GM23338 (cell line): ENCODE measurements at regions not wholly inside any gene's neighbourhood (a gene's known extent, or its start where the extent isn't known, plus 50 kb on each side); places are given as distances from the start of the nearest gene placed in this dataset.

Experiments
- ATAC-seq: fragments of 200-7000 bp; cut with Tn5 transposase; 3 replicates; pipeline ENCODE4 v1.9.1; 2020
- DNase-seq: peaks from one replicate; pipeline ENCODE4 v3.0.0-alpha.2; 2015; ENCODE audit warnings: low spot score
- H2AFZ ChIP-seq: fragments of 200-600 bp; sonication (generic); 2 replicates; pipeline ENCODE4 v1.8.0; 2016; ENCODE audit warnings: antibody characterized with exemption, mild to moderate bottlenecking, moderate library complexity
- H3F3A ChIP-seq: fragments of 200-600 bp; sonication (generic); replicated peaks from 2 replicates; pipeline ENCODE4 v1.8.0; 2017; ENCODE audit warnings: antibody characterized with exemption, mixed run types, low read depth
- H3K27ac ChIP-seq: fragments of 200-600 bp; sonication (generic); 2 replicates; pipeline ENCODE4 v1.6.1; 2016; ENCODE audit warnings: low read depth
- H3K27me3 ChIP-seq: fragments of 200-600 bp; sonication (generic); 2 replicates; pipeline ENCODE4 v1.8.0; 2016; ENCODE audit warnings: mild to moderate bottlenecking, mixed run types, moderate library complexity; ENCODE audit not compliant: insufficient read depth
- H3K36me3 ChIP-seq: fragments of 200-600 bp; sonication (generic); 2 replicates; pipeline ENCODE4 v1.8.0; 2016; ENCODE audit warnings: mild to moderate bottlenecking; ENCODE audit not compliant: insufficient read depth
- H3K4me1 ChIP-seq: fragments of 200-600 bp; sonication (generic); 2 replicates; pipeline ENCODE4 v1.8.0; 2016; ENCODE audit warnings: mild to moderate bottlenecking, moderate library complexity; ENCODE audit not compliant: insufficient read depth
- H3K4me2 ChIP-seq: fragments of 200-600 bp; sonication (generic); 2 replicates; pipeline ENCODE4 v1.7.1; 2017; ENCODE audit warnings: mixed run types
- H3K4me3 ChIP-seq: fragments of 200-600 bp; sonication (generic); 2 replicates; pipeline ENCODE4 v1.6.1; 2016; ENCODE audit warnings: mixed run types
- H3K79me2 ChIP-seq: fragments of 200-600 bp; sonication (generic); replicated peaks from 2 replicates; pipeline ENCODE4 v1.8.0; 2017; ENCODE audit warnings: mild to moderate bottlenecking; ENCODE audit not compliant: insufficient read depth
- H3K9me2 ChIP-seq: fragments of 200-600 bp; sonication (generic); 2 replicates; pipeline ENCODE4 v1.8.0; 2017; ENCODE audit not compliant: insufficient read depth
- H4K20me1 ChIP-seq: fragments of 200-600 bp; sonication (generic); replicated peaks from 2 replicates; pipeline ENCODE4 v1.8.0; 2017; ENCODE audit warnings: mild to moderate bottlenecking; ENCODE audit not compliant: insufficient read depth
- H3K27ac Mint-ChIP-seq: 2 replicates; pipeline ENCODE4 v1.8.0; 2020; ENCODE audit warnings: inconsistent platforms, mild to moderate bottlenecking, moderate library complexity, mixed read lengths
- H3K27me3 Mint-ChIP-seq: 3 replicates; pipeline ENCODE4 v1.8.0; 2022; ENCODE audit warnings: low read depth, mild to moderate bottlenecking, moderate library complexity, mixed read lengths, inconsistent platforms; ENCODE audit not compliant: insufficient read depth, poor library complexity
- H3K36me3 Mint-ChIP-seq: 3 replicates; pipeline ENCODE4 v1.8.0; 2021; ENCODE audit warnings: low read depth, mild to moderate bottlenecking, inconsistent platforms, moderate library complexity, mixed read lengths
- H3K4me1 Mint-ChIP-seq: 3 replicates; pipeline ENCODE4 v1.8.0; 2020; ENCODE audit warnings: mild to moderate bottlenecking, inconsistent platforms, mixed read lengths
- H3K4me3 Mint-ChIP-seq: 3 replicates; pipeline ENCODE4 v1.8.0; 2021; ENCODE audit warnings: moderate library complexity, mild to moderate bottlenecking, inconsistent platforms, mixed read lengths
- H3K9me3 Mint-ChIP-seq: 3 replicates; pipeline ENCODE4 v1.8.0; 2020; ENCODE audit warnings: moderate library complexity, mild to moderate bottlenecking, inconsistent platforms, mixed read lengths
- CREB1 ChIP-seq: fragments of 250-450 bp; sonication (Bioruptor Pico); IDR thresholded peaks from 2 replicates; pipeline ENCODE4 v1.5.0; 2020; ENCODE audit warnings: low read depth, mild to moderate bottlenecking, moderate library complexity
- EZH2 ChIP-seq: fragments of 200-600 bp; sonication (generic); IDR thresholded peaks from one replicate; pipeline ENCODE4 v1.8.0; 2017; ENCODE audit warnings: antibody characterized with exemption, mild to moderate bottlenecking, low read depth; ENCODE audit not compliant: unreplicated experiment
- EZH2phosphoT487 ChIP-seq: fragments of 200-600 bp; sonication (generic); IDR thresholded peaks from one replicate; pipeline ENCODE4 v1.8.1; 2018; ENCODE audit warnings: antibody characterized with exemption; ENCODE audit not compliant: unreplicated experiment
- JUNB ChIP-seq: IDR thresholded peaks from one replicate; pipeline ENCODE4 v1.6.1; 2016; ENCODE audit warnings: antibody characterized with exemption; ENCODE audit not compliant: unreplicated experiment
- NANOG ChIP-seq: IDR thresholded peaks from 2 replicates; pipeline ENCODE4 v1.6.1; 2016; ENCODE audit warnings: antibody characterized with exemption, borderline replicate concordance
- POLR2AphosphoS5 ChIP-seq: IDR thresholded peaks from 2 replicates; pipeline ENCODE4 v1.6.1; 2016; ENCODE audit warnings: antibody characterized with exemption, low read depth
- STAT1 ChIP-seq: IDR thresholded peaks from one replicate; pipeline ENCODE4 v1.6.1; 2016; ENCODE audit warnings: antibody characterized with exemption; ENCODE audit not compliant: unreplicated experiment
- ZNF114 ChIP-seq: fragments of 250-450 bp; sonication (Bioruptor Pico); IDR thresholded peaks from 2 replicates; pipeline ENCODE4 v1.5.0; 2020; ENCODE audit warnings: mild to moderate bottlenecking, moderate library complexity
- ZNF331 ChIP-seq: fragments of 250-450 bp; sonication (Bioruptor Pico); IDR thresholded peaks from 2 replicates; pipeline ENCODE4 v1.5.0; 2020; ENCODE audit warnings: low read depth, mild to moderate bottlenecking, moderate library complexity
- TF ChIP-seq, protein P1 (sequence below), 2 experiments: fragments of 200-600 bp in 1 of 2; sonication (generic) in 1 of 2; conservative IDR thresholded peaks; 2 replicates each; pipeline versions ENCODE4 v1.5.1 to v1.6.1; 2016 to 2017; ENCODE audit warnings: antibody characterized with exemption in 2 of 2, low read depth in 2 of 2, mild to moderate bottlenecking in 2 of 2, moderate library complexity in 1 of 2
- TF ChIP-seq, protein P2 (sequence below): IDR thresholded peaks from 2 replicates; pipeline ENCODE4 v1.6.1; 2016; ENCODE audit warnings: antibody characterized with exemption
- TF ChIP-seq, protein P3 (sequence below): fragments of 250-450 bp; sonication (Bioruptor Pico); IDR thresholded peaks from 2 replicates; pipeline ENCODE4 v1.5.0; 2020; ENCODE audit warnings: mild to moderate bottlenecking, moderate library complexity
- TF ChIP-seq, protein P4 (sequence below): IDR thresholded peaks from one replicate; pipeline ENCODE4 v1.6.1; 2018; ENCODE audit warnings: antibody characterized with exemption; ENCODE audit not compliant: unreplicated experiment

DNA sequence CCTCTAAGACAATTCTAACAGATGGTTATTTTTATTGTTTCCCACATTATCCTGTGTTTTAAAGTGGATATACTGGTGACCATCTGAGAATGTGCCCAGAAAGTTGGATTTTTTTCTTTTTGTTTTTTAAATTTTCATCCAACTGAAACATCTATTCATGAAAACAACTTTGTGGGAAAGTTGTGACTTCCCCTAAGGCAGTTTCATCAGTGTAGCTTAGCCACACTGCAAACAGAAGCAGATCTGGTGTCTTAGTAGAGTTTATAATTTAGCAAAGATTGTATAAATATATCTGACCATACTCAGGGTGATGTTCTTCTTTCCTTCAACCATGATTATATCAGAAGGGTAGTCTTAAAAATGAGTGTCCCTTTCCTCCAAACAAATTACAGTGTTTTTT, 1241.3 kb downstream of the MAT2B start:
- no peaks in the 10 kb centered on the region for H3K79me2 ChIP-seq
- no peak overlapping the region for H3K4me2 ChIP-seq
- peaks cover 8% of the 10 kb centered on the region; the same call in 1 of the 2 replicates for H3K4me1 ChIP-seq
- H3K4me1 Mint-ChIP-seq: peaks cover 12% of the 10 kb centered on the region; the same call in 2 of the 3 replicates
- no peak overlapping the region for H3K4me3 Mint-ChIP-seq
- no peak for DNase-seq
- no peaks in the 10 kb centered on the region for H3K27me3 ChIP-seq
- no peak overlapping the region for H3K27ac ChIP-seq
- no peaks in the 10 kb centered on the region for H3K27me3 Mint-ChIP-seq
- H3K9me3 Mint-ChIP-seq: no peaks in the 10 kb centered on the region
- no peaks in the 10 kb centered on the region for H3K36me3 Mint-ChIP-seq
- ATAC-seq: no peak
- no peak overlapping the region for H3K4me3 ChIP-seq
- TF ChIP-seq EZH2phosphoT487: no peak
- TF ChIP-seq EZH2: no peak
- TF ChIP-seq, protein P1, sequence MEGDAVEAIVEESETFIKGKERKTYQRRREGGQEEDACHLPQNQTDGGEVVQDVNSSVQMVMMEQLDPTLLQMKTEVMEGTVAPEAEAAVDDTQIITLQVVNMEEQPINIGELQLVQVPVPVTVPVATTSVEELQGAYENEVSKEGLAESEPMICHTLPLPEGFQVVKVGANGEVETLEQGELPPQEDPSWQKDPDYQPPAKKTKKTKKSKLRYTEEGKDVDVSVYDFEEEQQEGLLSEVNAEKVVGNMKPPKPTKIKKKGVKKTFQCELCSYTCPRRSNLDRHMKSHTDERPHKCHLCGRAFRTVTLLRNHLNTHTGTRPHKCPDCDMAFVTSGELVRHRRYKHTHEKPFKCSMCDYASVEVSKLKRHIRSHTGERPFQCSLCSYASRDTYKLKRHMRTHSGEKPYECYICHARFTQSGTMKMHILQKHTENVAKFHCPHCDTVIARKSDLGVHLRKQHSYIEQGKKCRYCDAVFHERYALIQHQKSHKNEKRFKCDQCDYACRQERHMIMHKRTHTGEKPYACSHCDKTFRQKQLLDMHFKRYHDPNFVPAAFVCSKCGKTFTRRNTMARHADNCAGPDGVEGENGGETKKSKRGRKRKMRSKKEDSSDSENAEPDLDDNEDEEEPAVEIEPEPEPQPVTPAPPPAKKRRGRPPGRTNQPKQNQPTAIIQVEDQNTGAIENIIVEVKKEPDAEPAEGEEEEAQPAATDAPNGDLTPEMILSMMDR (conservative IDR thresholded peaks at IDR 0.05; ENCODE audit: low read depth in 2 of 2): no peak
- TF ChIP-seq, protein P2, sequence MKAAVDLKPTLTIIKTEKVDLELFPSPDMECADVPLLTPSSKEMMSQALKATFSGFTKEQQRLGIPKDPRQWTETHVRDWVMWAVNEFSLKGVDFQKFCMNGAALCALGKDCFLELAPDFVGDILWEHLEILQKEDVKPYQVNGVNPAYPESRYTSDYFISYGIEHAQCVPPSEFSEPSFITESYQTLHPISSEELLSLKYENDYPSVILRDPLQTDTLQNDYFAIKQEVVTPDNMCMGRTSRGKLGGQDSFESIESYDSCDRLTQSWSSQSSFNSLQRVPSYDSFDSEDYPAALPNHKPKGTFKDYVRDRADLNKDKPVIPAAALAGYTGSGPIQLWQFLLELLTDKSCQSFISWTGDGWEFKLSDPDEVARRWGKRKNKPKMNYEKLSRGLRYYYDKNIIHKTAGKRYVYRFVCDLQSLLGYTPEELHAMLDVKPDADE: no peak
- TF ChIP-seq, protein P3, sequence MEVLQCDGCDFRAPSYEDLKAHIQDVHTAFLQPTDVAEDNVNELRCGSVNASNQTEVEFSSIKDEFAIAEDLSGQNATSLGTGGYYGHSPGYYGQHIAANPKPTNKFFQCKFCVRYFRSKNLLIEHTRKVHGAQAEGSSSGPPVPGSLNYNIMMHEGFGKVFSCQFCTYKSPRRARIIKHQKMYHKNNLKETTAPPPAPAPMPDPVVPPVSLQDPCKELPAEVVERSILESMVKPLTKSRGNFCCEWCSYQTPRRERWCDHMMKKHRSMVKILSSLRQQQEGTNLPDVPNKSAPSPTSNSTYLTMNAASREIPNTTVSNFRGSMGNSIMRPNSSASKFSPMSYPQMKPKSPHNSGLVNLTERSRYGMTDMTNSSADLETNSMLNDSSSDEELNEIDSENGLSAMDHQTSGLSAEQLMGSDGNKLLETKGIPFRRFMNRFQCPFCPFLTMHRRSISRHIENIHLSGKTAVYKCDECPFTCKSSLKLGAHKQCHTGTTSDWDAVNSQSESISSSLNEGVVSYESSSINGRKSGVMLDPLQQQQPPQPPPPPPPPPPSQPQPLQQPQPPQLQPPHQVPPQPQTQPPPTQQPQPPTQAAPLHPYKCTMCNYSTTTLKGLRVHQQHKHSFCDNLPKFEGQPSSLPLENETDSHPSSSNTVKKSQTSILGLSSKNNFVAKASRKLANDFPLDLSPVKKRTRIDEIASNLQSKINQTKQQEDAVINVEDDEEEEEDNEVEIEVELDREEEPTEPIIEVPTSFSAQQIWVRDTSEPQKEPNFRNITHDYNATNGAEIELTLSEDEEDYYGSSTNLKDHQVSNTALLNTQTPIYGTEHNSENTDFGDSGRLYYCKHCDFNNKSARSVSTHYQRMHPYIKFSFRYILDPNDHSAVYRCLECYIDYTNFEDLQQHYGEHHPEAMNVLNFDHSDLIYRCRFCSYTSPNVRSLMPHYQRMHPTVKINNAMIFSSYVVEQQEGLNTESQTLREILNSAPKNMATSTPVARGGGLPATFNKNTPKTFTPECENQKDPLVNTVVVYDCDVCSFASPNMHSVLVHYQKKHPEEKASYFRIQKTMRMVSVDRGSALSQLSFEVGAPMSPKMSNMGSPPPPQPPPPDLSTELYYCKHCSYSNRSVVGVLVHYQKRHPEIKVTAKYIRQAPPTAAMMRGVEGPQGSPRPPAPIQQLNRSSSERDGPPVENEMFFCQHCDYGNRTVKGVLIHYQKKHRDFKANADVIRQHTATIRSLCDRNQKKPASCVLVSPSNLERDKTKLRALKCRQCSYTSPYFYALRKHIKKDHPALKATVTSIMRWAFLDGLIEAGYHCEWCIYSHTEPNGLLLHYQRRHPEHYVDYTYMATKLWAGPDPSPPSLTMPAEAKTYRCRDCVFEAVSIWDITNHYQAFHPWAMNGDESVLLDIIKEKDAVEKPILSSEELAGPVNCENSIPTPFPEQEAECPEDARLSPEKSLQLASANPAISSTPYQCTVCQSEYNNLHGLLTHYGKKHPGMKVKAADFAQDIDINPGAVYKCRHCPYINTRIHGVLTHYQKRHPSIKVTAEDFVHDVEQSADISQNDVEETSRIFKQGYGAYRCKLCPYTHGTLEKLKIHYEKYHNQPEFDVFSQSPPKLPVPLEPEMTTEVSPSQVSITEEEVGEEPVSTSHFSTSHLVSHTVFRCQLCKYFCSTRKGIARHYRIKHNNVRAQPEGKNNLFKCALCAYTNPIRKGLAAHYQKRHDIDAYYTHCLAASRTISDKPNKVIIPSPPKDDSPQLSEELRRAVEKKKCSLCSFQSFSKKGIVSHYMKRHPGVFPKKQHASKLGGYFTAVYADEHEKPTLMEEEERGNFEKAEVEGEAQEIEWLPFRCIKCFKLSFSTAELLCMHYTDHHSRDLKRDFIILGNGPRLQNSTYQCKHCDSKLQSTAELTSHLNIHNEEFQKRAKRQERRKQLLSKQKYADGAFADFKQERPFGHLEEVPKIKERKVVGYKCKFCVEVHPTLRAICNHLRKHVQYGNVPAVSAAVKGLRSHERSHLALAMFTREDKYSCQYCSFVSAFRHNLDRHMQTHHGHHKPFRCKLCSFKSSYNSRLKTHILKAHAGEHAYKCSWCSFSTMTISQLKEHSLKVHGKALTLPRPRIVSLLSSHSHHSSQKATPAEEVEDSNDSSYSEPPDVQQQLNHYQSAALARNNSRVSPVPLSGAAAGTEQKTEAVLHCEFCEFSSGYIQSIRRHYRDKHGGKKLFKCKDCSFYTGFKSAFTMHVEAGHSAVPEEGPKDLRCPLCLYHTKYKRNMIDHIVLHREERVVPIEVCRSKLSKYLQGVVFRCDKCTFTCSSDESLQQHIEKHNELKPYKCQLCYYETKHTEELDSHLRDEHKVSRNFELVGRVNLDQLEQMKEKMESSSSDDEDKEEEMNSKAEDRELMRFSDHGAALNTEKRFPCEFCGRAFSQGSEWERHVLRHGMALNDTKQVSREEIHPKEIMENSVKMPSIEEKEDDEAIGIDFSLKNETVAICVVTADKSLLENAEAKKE (CRISPR knock-in tag): no peak
- no peak for TF ChIP-seq ZNF331 (CRISPR knock-in tag)
- no peak for TF ChIP-seq STAT1
- TF ChIP-seq NANOG: no peak
- TF ChIP-seq JUNB: no peak
- TF ChIP-seq, protein P4, sequence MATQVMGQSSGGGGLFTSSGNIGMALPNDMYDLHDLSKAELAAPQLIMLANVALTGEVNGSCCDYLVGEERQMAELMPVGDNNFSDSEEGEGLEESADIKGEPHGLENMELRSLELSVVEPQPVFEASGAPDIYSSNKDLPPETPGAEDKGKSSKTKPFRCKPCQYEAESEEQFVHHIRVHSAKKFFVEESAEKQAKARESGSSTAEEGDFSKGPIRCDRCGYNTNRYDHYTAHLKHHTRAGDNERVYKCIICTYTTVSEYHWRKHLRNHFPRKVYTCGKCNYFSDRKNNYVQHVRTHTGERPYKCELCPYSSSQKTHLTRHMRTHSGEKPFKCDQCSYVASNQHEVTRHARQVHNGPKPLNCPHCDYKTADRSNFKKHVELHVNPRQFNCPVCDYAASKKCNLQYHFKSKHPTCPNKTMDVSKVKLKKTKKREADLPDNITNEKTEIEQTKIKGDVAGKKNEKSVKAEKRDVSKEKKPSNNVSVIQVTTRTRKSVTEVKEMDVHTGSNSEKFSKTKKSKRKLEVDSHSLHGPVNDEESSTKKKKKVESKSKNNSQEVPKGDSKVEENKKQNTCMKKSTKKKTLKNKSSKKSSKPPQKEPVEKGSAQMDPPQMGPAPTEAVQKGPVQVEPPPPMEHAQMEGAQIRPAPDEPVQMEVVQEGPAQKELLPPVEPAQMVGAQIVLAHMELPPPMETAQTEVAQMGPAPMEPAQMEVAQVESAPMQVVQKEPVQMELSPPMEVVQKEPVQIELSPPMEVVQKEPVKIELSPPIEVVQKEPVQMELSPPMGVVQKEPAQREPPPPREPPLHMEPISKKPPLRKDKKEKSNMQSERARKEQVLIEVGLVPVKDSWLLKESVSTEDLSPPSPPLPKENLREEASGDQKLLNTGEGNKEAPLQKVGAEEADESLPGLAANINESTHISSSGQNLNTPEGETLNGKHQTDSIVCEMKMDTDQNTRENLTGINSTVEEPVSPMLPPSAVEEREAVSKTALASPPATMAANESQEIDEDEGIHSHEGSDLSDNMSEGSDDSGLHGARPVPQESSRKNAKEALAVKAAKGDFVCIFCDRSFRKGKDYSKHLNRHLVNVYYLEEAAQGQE: no peak
- TF ChIP-seq POLR2AphosphoS5: no peak
- TF ChIP-seq ZNF114 (CRISPR knock-in tag): no peak
- no peak for TF ChIP-seq CREB1 (CRISPR knock-in tag)
- no peaks in the 10 kb centered on the region for H3F3A ChIP-seq
- no peaks in the 10 kb centered on the region for H3K9me2 ChIP-seq
- H2AFZ ChIP-seq: no peak overlapping the region
- no peaks in the 10 kb centered on the region for H4K20me1 ChIP-seq
- no peaks in the 10 kb centered on the region for H3K36me3 ChIP-seq
- no peak overlapping the region for H3K27ac Mint-ChIP-seq
